ENCODE measurements at regions not wholly inside any gene's neighbourhood (a gene's known extent, or its start where the extent isn't known, plus 50 kb on each side); places are given as distances from the start of the nearest gene placed in this dataset.

DNA sequence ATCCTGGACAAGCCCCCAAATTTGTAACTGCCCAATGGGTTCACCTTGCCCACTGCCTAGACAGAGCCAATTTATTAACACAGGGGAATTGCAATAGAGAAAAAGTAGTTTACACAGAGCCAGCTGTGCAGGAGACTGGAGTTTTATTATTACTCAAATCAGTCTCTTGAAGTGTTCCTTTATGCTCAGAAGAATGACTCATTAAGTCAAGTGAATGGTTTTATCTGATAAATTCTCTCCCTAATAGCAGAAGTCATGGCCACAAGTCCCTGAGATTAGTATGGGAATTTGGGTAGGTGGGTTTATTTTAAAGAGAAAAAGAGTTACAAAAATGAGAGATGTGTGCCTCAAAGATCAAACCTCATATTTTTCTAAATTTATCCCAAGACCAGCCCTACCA is 122.8 kb upstream of the NUDT4 start:
- H3F3A ChIP-seq (ENCODE audit: insufficient read depth) = no peaks in the 10 kb centered on the region
- no peak overlapping the region for H3K9ac ChIP-seq (ENCODE audit: low read length)
- H3K27ac ChIP-seq (ENCODE audit: low read depth, low read length) = no peak overlapping the region
- H3K4me2 ChIP-seq (ENCODE audit: low read depth, low read length, poor library complexity, severe bottlenecking) = no peak overlapping the region
- peaks cover 12% of the 10 kb centered on the region; the same call in 1 of the 2 replicates for H3K9me3 ChIP-seq (ENCODE audit: insufficient read depth, low read length)
- H2AFZ ChIP-seq (ENCODE audit: low read depth, low read length, severe bottlenecking) = no peak overlapping the region
- no peaks in the 10 kb centered on the region for H3K27me3 ChIP-seq (ENCODE audit: low read length)
- no peaks in the 10 kb centered on the region for H4K20me1 ChIP-seq (ENCODE audit: low read depth, low read length)
- H3K79me2 ChIP-seq (ENCODE audit: insufficient read depth, low read length) = no peaks in the 10 kb centered on the region
- no peaks in the 10 kb centered on the region for H3K9me2 ChIP-seq (replicated peaks; ENCODE audit: insufficient read depth, low read length)
- no peaks in the 10 kb centered on the region for H3K36me3 ChIP-seq (ENCODE audit: low read length)
- TF ChIP-seq EZH2phosphoT487 (conservative IDR thresholded peaks at IDR 0.05; ENCODE audit: low read length) = no peak
- TF ChIP-seq CTCF (IDR thresholded peaks at IDR 0.05; ENCODE audit: insufficient read depth, low read length, poor library complexity, severe bottlenecking) = no peak
- H3K4me3 ChIP-seq (ENCODE audit: insufficient read depth, low read length, poor library complexity, severe bottlenecking) = no peak overlapping the region

DNA sequence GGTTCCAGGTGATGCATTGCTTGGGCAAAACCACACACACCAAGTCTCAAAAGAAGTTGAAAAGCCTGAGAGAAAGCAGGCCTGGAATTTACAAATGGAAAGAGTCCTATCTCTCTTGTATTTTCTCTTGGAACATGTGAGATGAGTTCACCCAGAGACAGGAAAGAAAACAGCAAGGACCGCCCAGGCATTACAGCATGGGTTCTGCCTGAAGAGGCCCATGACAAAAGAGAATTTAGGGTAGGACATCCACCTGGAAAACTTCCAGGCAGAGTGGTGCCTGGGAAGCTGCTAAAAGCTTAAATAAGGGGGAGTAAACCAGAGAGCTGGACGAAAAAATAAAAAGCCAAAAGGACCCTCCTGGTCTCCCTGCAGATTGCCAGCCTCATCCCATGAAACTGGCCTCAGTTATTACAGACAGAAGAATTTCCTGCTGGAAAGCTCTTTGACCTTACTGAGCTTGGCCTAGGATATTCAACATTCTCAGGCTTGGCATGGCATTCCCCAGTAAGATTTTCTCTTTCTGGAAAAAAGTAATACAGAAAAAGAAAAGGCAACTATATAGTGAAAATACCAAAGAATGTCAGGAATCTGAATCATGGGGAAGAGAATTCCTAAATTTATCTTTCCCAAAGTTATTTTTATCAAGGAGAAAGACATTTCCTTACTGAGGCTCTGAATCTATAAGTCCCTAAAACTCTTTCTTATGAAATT is 121.3 kb upstream of the NUDT4 start:
- no peaks in the 10 kb centered on the region for H3K9me2 ChIP-seq (replicated peaks; ENCODE audit: insufficient read depth, low read length)
- H3K9ac ChIP-seq (ENCODE audit: low read length) = no peak overlapping the region
- no peaks in the 10 kb centered on the region for H3K27me3 ChIP-seq (ENCODE audit: low read length)
- H2AFZ ChIP-seq (ENCODE audit: low read depth, low read length, severe bottlenecking) = no peak overlapping the region
- TF ChIP-seq CTCF (IDR thresholded peaks at IDR 0.05; ENCODE audit: insufficient read depth, low read length, poor library complexity, severe bottlenecking) (no peak), EZH2phosphoT487 (conservative IDR thresholded peaks at IDR 0.05; ENCODE audit: low read length) (no peak)
- H3K36me3 ChIP-seq (ENCODE audit: low read length) = no peaks in the 10 kb centered on the region
- no peak overlapping the region for H3K4me3 ChIP-seq (ENCODE audit: insufficient read depth, low read length, poor library complexity, severe bottlenecking)
- no peak overlapping the region for H3K27ac ChIP-seq (ENCODE audit: low read depth, low read length)
- H3K79me2 ChIP-seq (ENCODE audit: insufficient read depth, low read length) = no peaks in the 10 kb centered on the region
- H3F3A ChIP-seq (ENCODE audit: insufficient read depth) = no peaks in the 10 kb centered on the region
- no peaks in the 10 kb centered on the region for H4K20me1 ChIP-seq (ENCODE audit: low read depth, low read length)
- peaks cover 12% of the 10 kb centered on the region; the same call in 1 of the 2 replicates for H3K9me3 ChIP-seq (ENCODE audit: insufficient read depth, low read length)
- no peak overlapping the region for H3K4me2 ChIP-seq (ENCODE audit: low read depth, low read length, poor library complexity, severe bottlenecking)

DNA sequence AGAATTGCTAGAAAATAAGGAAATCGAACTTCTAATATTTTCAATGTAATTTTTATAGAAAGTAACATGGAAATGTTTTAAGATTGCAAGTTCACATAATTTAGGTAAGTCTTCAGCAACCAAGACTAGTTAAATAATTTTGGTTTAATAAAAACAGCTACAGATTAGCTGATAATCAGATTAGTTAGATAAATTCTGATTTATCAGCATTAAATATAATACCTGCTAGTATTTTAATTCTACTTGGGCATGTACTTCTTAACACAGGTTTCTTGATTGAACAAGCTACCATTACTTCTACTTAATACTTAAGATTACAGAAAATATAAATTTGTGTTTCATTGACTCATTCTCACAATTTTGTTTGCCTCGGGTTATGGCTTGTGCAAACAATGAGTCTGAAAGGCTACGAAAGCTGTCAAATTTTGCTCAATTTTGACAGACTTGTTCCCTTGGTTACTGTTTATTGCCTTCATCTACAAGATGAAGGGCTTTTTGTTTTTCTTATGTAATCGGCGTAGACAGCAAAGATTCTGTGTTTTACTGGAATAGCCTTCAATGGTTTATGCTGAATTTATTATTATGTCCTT is 116.1 kb upstream of the NUDT4 start:
- Histone ChIP-seq H3K9me2 (replicated peaks; ENCODE audit: insufficient read depth, low read length) (no peaks in the 10 kb centered on the region), H3K4me3 (ENCODE audit: insufficient read depth, low read length, poor library complexity, severe bottlenecking) (no peak overlapping the region), H3K9ac (ENCODE audit: low read length) (no peak overlapping the region), H3K27ac (ENCODE audit: low read depth, low read length) (no peak overlapping the region), H3K4me2 (ENCODE audit: low read depth, low read length, poor library complexity, severe bottlenecking) (no peak overlapping the region), H3K79me2 (ENCODE audit: insufficient read depth, low read length) (no peaks in the 10 kb centered on the region), H3K36me3 (ENCODE audit: low read length) (no peaks in the 10 kb centered on the region), H3K9me3 (ENCODE audit: insufficient read depth, low read length) (no peaks in the 10 kb centered on the region), H4K20me1 (ENCODE audit: low read depth, low read length) (no peaks in the 10 kb centered on the region), H2AFZ (ENCODE audit: low read depth, low read length, severe bottlenecking) (no peak overlapping the region), H3K27me3 (ENCODE audit: low read length) (no peaks in the 10 kb centered on the region), H3F3A (ENCODE audit: insufficient read depth) (no peaks in the 10 kb centered on the region)
- TF ChIP-seq EZH2phosphoT487 (conservative IDR thresholded peaks at IDR 0.05; ENCODE audit: low read length) (no peak), CTCF (IDR thresholded peaks at IDR 0.05; ENCODE audit: insufficient read depth, low read length, poor library complexity, severe bottlenecking) (no peak)

All from SU-DHL-6 (cell line).